ENCODE measurements at regions not wholly inside any gene's neighbourhood (a gene's known extent, or its start where the extent isn't known, plus 50 kb on each side); places are given as distances from the start of the nearest gene placed in this dataset.
A peak's percentile ranks its signal among the peaks of the same experiment; 100 is the strongest.

- DNase-seq, result no peak
Measured at GRCh38 chr10:6919077-6919476, 339.0 kb upstream of the PRKCQ start.

- no peak for DNase-seq
Measured at GRCh38 chr10:6918305-6918704, 338.2 kb upstream of the PRKCQ start.

DNA sequence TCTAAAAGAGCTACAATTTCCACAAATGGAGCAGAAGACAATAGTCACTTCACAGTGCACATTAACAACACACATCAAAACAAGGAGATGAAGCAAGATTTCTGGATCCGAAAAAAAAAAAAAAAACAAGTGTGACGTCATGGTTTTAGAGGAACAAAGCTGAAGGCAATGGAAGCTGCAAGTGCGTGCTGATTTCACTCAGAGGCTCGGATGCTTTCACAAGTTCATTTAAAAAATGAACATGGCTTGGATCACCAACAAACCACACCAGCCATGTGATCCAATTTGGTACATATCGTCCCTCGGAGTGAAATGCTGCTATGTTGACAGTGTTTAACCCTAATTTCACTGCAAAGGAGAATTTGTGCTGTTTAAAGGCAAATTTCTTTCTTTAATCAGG, 337.0 kb upstream of the PRKCQ start:
- no peak for DNase-seq

- DNase-seq, result no peak
Measured at GRCh38 chr10:6916601-6917000, 336.5 kb upstream of the PRKCQ start.

DNA sequence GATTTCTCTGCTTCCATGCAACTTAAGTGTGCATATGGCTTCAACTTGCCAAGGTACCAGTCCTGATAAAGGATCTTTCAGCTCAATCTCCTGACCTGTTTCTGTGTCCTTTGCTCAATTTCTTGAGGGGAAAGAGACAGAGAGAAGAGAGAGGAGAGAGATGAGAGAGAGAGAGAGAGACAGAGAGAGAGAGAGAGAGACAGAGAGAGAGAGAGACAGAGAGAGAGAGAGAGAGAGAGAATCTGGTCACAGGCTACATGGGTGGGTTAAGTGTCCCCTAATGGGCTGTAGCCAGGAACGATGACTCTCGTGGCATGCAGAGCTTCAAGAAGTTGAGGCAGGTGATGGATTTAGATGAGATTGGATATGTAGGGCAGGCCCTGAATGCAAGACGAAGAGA, 335.2 kb upstream of the PRKCQ start:
- no peak for DNase-seq

GRCh38 chr10:6912929-6913328, 332.9 kb upstream of the PRKCQ start:
- no peak for DNase-seq

DNA sequence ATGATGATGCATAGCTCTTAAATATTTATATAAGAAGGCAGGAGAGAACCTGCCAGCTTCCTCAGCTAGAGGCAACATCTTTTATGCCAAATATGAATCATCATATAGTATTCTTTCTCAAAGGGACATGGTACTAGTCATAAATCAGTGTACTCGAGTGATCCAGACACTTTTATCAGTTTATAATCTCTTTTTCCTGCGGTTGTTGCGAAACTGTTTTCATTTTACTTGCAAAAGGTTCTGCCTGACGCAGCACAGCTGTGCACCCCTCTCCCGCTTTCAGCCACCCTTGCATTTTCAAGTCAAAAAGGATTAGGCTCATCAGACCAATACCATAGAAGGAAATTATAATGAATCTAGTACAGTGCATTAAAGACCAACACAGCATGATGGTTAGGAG, 332.3 kb upstream of the PRKCQ start:
- no peak for DNase-seq

GRCh38 chr10:6912021-6912420, 331.9 kb upstream of the PRKCQ start:
- DNase-seq, result no peak

- DNase-seq, result no peak
Measured at GRCh38 chr10:6909905-6910560, 330.0 kb upstream of the PRKCQ start.

GRCh38 chr10:6907877-6908530, 327.9 kb upstream of the PRKCQ start:
- no peak for DNase-seq

DNA sequence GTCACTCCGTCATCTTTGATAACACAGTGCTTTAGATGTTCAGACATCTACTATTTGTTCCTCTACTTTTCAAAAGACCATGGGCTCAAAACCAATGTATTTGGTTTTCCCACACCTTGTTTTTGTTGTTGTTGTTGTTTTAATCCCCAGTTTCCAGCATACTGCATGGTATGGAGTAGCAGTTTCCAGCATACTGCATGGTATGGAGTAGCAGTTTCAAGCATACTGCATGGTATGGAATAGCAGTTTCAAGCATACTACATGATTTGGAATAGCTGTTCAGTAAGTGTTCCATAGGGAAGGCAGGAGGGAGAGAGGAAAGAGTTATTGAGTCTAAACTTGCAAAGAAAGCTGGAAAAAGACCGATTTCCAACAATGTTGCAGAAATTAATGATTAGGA, 314.3 kb upstream of the PRKCQ start:
- no peak for DNase-seq

DNA sequence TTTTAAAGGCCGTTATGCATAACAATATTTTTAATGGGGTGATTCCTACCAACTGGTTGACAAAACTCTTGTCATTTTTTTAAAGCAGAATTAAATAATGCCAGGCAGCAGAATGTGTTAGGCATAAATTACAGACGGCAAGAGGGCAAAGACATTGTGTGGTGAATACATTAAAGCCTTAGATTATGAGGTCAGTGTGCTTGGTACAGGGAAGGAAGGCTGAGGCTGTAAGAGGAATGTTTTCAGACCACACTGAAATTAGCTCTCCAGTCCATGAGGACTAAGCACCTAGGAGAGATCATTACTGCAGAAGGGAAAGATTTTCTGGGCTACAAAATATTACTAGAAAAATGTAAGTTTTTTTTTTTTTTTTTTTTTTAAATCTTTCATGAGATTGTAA, 312.8 kb upstream of the PRKCQ start:
- no peak for DNase-seq

- no peak for DNase-seq
Measured at GRCh38 chr10:6891924-6892323, 311.8 kb upstream of the PRKCQ start.

DNA sequence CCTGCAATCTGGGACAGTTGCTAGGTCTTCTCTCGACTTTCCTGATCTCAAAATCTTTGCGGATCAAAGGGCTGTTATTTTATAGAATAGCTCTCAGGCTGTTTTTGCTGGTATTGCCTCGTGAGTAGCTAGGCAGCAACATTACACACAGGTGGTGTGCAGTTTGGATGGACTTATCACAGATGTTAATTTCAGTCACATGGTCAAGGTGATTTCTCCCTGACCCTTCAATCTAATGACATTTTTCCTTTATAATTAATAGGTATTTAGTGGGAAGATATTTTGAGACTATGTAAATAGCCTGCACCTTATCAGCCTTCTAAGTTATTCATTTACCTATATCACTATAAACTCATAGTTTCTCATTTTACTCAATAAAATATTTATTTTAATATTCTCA, 309.6 kb upstream of the PRKCQ start:
- no peak for DNase-seq

GRCh38 chr10:6888434-6888833, 308.4 kb upstream of the PRKCQ start:
- no peak for DNase-seq

- no peak for DNase-seq
Measured at GRCh38 chr10:6885284-6885683, 305.2 kb upstream of the PRKCQ start.

GRCh38 chr10:6881987-6882386, 301.9 kb upstream of the PRKCQ start:
- DNase-seq, result no peak

DNA sequence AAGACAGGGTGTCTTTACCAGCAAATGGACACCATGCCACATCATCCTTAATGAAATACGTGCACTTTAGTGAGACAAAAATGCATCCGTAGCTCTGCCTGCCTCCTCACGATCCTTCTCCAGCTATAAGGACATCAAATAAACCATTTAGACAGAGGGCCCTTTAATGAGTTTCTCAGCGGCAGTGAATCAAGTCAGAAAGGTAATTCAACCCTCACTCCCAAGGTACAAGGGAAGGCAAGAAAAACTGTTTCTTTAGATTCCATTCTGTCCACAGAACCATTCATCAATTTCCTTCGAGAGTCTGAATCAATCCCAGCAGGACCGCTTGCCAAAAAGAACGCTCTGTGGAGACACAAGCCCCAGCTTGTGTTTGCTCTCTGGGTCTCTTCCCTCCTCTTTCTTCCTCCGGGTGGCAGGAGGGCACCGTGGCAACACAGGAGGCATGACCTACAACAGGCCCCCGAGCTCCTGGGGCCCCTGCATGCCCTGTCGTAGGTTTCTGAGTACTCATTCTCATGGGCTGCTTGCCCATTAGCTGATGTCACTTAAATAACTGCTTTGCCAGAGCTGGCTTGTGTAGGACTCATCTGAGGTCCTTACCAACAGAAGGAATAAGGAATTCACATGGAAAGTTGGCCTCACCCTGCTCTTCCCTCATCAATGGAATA, 297.8 kb upstream of the PRKCQ start:
- no peak for DNase-seq

DNA sequence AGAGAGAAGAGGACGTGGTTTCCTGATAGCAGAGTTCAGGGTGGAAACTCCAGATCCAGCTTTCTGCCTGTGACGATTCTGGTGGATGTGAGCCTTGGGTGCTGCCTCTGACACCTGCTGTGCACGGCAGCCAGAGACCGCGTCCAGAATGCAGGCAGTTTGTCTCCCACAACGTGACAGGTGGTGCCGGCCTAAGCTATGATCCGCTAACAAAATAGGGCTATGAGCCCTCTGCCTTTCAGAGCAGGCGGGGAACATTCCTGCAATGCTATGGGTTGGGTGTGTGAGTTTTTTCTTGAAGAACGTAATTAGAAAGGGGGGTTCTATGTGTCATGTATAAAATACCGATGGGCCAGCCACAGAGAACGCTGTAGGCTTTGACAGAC, 297.3 kb upstream of the PRKCQ start:
- DNase-seq, result no peak

- no peak for DNase-seq
Measured at GRCh38 chr10:6875269-6875865, 295.3 kb upstream of the PRKCQ start.

DNA sequence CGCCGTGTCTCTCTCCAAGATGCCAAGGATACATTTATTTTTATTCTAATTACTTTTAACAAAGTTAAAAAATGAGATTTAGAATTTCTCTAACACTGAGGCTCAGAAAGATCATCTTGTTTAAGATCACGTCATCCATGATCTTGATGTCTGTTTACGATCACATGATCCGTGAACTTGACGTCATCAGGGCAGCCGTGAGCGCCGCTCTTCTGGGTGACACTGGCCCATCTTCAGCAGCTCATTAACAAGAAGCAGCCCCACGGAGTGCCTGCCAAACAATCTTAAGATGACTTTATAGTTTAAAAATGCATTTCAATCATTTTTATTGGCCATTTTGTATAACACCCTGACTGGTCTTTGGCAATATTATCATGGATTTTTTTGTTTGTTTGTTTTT, 291.1 kb upstream of the PRKCQ start:
- peak in 1 of 2 experiments; percentile 19 for DNase-seq

DNA sequence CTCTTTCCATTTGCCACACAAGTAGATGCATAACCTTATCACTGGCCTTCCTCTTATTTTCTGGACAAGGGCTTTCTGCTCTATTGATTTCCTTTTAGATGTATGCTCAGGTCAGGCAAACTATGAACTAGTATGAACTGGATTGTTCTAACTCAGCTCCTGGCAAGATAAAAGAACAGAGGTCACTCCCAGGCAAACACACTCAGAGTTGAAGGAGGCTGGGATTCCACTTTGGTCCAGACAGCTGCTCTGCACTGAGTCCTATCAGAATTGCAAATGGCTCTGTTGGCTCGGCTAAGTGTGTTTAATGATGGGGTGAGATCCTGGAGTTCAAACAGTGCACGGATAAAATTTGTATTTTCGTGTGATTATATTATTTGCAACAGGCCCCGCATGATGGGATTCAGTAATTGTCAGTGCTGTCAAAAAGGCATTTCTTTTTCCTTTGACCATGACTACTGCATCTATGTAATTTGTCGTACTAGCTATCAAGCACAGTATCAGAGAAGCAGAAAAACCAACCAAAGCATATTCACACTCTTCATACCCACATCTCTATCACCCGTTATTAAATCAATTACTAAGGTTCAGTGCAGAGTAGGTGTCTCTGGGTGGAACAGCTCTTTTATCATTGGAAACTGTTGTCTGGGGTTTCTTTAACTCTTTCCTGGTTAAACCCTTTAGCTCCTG, 288.1 kb upstream of the PRKCQ start:
- no peak for DNase-seq

DNA sequence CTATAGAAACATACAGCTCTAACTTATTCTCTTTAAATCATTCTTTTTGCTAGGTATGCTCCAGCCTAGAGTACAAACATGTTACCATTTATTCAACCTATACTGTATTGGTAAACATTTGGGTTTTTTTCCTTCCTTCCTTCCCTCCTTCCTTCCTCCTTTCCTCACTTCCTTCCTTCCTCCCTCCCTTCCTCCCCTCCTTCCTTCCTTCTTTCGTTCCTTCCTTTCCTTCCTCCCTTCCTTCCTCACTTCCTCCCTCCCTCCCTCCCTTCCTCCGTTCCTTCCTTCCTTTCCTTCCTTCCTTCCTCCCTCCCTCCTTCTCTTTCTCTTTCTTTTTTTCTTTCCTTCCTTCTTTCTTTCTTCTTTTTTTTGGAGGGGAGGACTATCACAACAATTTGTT, 286.7 kb upstream of the PRKCQ start:
- no peak for DNase-seq

DNA sequence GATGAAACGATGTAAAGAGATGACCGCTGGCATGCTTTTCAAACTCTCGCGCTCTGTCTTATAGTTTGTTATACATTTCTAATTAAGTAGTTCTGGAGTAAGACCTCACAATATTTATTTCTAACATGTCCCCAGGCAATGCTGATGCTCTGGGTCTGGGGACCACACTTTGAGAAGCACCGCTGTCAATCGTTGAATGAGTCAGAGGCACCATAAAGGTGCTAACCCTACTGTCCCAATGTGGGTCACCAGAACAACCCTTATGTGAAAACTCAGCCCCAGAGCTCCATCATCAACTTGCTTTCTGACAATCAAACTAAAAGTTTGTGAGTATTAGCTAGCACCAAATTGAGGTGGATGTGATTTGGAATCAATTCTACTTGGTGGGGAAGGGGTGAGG, 284.1 kb upstream of the PRKCQ start:
- DNase-seq, result no peak
